HEK293 (cell line): ENCODE measurements at regions not wholly inside any gene's neighbourhood (a gene's known extent, or its start where the extent isn't known, plus 50 kb on each side); places are given as distances from the start of the nearest gene placed in this dataset.

ENCODE experiments used
- CTCF ChIA-PET: fragments of 350-600 bp; formaldehyde crosslinking; extraction: SDS; loops from one replicate; lab custom pipeline; 2021; ENCODE audit warnings: antibody characterized with exemption; lab: Yijun Ruan, JAX
- POLR2A ChIA-PET: fragments of 300-600 bp; formaldehyde crosslinking; extraction: SDS; loops from one replicate; lab custom pipeline; 2020; ENCODE audit warnings: antibody characterized with exemption, inconsistent platforms; lab: Yijun Ruan, JAX
- H3K27ac ChIP-seq: fragments of 200-500 bp; sonication (Bioruptor generic); 2 replicates; pipeline ENCODE4 v1.5.1; 2014; ENCODE audit warnings: low read depth, low read length, control low read depth, inconsistent platforms; ENCODE audit errors: extremely low read depth
- H3K36me3 ChIP-seq, 2 experiments: fragments of 200-500 bp in 1 of 2; sonication (Bioruptor generic) in 1 of 2; 1 replicate in 1 of 2; 2 replicates in 1 of 2; pipeline ENCODE4 v1.5.1; 2014 to 2017; ENCODE audit warnings: inconsistent platforms in 2 of 2, low read length in 2 of 2; ENCODE audit not compliant: control insufficient read depth in 2 of 2, insufficient read depth in 1 of 2
- H3K4me1 ChIP-seq: fragments of 200-500 bp; sonication (Bioruptor generic); 2 replicates; pipeline ENCODE4 v1.5.1; 2014; ENCODE audit warnings: mild to moderate bottlenecking, low read length, inconsistent platforms; ENCODE audit not compliant: control insufficient read depth, insufficient read depth
- H3K4me3 ChIP-seq: 2 replicates; pipeline ENCODE4 v1.5.1; 2011; ENCODE audit warnings: low read depth, mild to moderate bottlenecking, control low read depth, low read length, moderate library complexity
- H3K9me3 ChIP-seq: fragments of 200-500 bp; sonication (Bioruptor generic); 2 replicates; pipeline ENCODE4 v1.5.1; 2014; ENCODE audit warnings: low read depth, low read length, inconsistent platforms; ENCODE audit not compliant: control insufficient read depth, insufficient read depth
- GLIS2 ChIP-seq: fragments of 450-650 bp; formaldehyde crosslinking; IDR thresholded peaks from 2 replicates; pipeline ENCODE4 v1.5.1; 2016; ENCODE audit warnings: missing biosample characterization, missing genetic modification characterization
- KLF16 ChIP-seq: fragments of 450-650 bp; formaldehyde crosslinking; IDR thresholded peaks from 2 replicates; pipeline ENCODE4 v1.5.1; 2017; ENCODE audit warnings: missing biosample characterization, missing genetic modification characterization
- MEIS1 ChIP-seq: sonication (generic); formaldehyde crosslinking; IDR thresholded peaks from 2 replicates; pipeline ENCODE4 v1.8.1; 2022; ENCODE audit warnings: missing genetic modification reagents, mild to moderate bottlenecking, borderline replicate concordance
- REST ChIP-seq: fragments of 450-650 bp; formaldehyde crosslinking; IDR thresholded peaks from 2 replicates; pipeline ENCODE4 v1.5.1; 2016; ENCODE audit warnings: missing biosample characterization, missing genetic modification characterization
- SALL2 ChIP-seq: fragments of 450-650 bp; formaldehyde crosslinking; IDR thresholded peaks from 2 replicates; pipeline ENCODE4 v1.5.0; 2017; ENCODE audit warnings: missing biosample characterization, mild to moderate bottlenecking, missing genetic modification characterization, borderline replicate concordance
- ZBTB10 ChIP-seq: fragments of 450-650 bp; formaldehyde crosslinking; IDR thresholded peaks from 2 replicates; pipeline ENCODE4 v1.5.1; 2016; ENCODE audit warnings: missing biosample characterization, missing genetic modification characterization
- ZFP3 ChIP-seq: fragments of 450-650 bp; formaldehyde crosslinking; IDR thresholded peaks from 2 replicates; pipeline ENCODE4 v1.5.1; 2016; ENCODE audit warnings: low read depth, missing biosample characterization, missing genetic modification characterization
- ZFP41 ChIP-seq: fragments of 450-650 bp; formaldehyde crosslinking; IDR thresholded peaks from 2 replicates; pipeline ENCODE4 v1.5.1; 2016; ENCODE audit warnings: missing biosample characterization, missing genetic modification characterization, borderline replicate concordance
- ZNF423 ChIP-seq: fragments of 450-650 bp; formaldehyde crosslinking; IDR thresholded peaks from 2 replicates; pipeline ENCODE4 v1.5.1; 2016; ENCODE audit warnings: missing biosample characterization, missing genetic modification characterization
- ZNF449 ChIP-seq: fragments of 450-650 bp; formaldehyde crosslinking; IDR thresholded peaks from 2 replicates; pipeline ENCODE4 v1.5.1; 2017; ENCODE audit warnings: missing biosample characterization, mild to moderate bottlenecking, missing genetic modification characterization, moderate library complexity
- ZNF529 ChIP-seq: fragments of 450-650 bp; formaldehyde crosslinking; IDR thresholded peaks from 2 replicates; pipeline ENCODE4 v1.5.1; 2017; ENCODE audit warnings: missing genetic modification characterization, missing biosample characterization; ENCODE audit not compliant: insufficient replicate concordance
- ZNF621 ChIP-seq: fragments of 450-650 bp; formaldehyde crosslinking; IDR thresholded peaks from 2 replicates; pipeline ENCODE4 v1.5.1; 2017; ENCODE audit warnings: missing biosample characterization, missing genetic modification characterization
- ZNF645 ChIP-seq: fragments of 450-650 bp; formaldehyde crosslinking; IDR thresholded peaks from 2 replicates; pipeline ENCODE4; 2016; ENCODE audit warnings: missing biosample characterization, missing genetic modification characterization
- ZNF701 ChIP-seq: fragments of 450-650 bp; formaldehyde crosslinking; IDR thresholded peaks from 2 replicates; pipeline ENCODE4 v1.5.1; 2016; ENCODE audit warnings: missing biosample characterization, missing genetic modification characterization
- ZNF777 ChIP-seq: fragments of 450-650 bp; formaldehyde crosslinking; IDR thresholded peaks from 2 replicates; pipeline ENCODE4 v1.5.1; 2017; ENCODE audit warnings: missing biosample characterization, missing genetic modification characterization, borderline replicate concordance
- TF ChIP-seq, protein P1 (sequence below): IDR thresholded peaks from 2 replicates; pipeline ENCODE4 v1.6.1; 2011; ENCODE audit warnings: mild to moderate bottlenecking, low read depth, low read length, borderline replicate concordance
- TF ChIP-seq, protein P2 (sequence below): fragments of 450-650 bp; formaldehyde crosslinking; IDR thresholded peaks from 2 replicates; pipeline ENCODE4 v1.5.1; 2016; ENCODE audit warnings: missing biosample characterization, missing genetic modification characterization, borderline replicate concordance

- TF ChIP-seq, protein P1, sequence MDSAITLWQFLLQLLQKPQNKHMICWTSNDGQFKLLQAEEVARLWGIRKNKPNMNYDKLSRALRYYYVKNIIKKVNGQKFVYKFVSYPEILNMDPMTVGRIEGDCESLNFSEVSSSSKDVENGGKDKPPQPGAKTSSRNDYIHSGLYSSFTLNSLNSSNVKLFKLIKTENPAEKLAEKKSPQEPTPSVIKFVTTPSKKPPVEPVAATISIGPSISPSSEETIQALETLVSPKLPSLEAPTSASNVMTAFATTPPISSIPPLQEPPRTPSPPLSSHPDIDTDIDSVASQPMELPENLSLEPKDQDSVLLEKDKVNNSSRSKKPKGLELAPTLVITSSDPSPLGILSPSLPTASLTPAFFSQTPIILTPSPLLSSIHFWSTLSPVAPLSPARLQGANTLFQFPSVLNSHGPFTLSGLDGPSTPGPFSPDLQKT, result no peak
- TF ChIP-seq ZFP41 (tag by site-specific recombination) (no peak), ZBTB10 (no peak), ZNF645 (tag by site-specific recombination) (no peak), MEIS1 (CRISPR knock-in tag) (no peak), ZFP3 (tag by site-specific recombination) (no peak), ZNF621 (tag by site-specific recombination) (no peak), KLF16 (tag by site-specific recombination) (no peak)
- TF ChIP-seq, protein P2, sequence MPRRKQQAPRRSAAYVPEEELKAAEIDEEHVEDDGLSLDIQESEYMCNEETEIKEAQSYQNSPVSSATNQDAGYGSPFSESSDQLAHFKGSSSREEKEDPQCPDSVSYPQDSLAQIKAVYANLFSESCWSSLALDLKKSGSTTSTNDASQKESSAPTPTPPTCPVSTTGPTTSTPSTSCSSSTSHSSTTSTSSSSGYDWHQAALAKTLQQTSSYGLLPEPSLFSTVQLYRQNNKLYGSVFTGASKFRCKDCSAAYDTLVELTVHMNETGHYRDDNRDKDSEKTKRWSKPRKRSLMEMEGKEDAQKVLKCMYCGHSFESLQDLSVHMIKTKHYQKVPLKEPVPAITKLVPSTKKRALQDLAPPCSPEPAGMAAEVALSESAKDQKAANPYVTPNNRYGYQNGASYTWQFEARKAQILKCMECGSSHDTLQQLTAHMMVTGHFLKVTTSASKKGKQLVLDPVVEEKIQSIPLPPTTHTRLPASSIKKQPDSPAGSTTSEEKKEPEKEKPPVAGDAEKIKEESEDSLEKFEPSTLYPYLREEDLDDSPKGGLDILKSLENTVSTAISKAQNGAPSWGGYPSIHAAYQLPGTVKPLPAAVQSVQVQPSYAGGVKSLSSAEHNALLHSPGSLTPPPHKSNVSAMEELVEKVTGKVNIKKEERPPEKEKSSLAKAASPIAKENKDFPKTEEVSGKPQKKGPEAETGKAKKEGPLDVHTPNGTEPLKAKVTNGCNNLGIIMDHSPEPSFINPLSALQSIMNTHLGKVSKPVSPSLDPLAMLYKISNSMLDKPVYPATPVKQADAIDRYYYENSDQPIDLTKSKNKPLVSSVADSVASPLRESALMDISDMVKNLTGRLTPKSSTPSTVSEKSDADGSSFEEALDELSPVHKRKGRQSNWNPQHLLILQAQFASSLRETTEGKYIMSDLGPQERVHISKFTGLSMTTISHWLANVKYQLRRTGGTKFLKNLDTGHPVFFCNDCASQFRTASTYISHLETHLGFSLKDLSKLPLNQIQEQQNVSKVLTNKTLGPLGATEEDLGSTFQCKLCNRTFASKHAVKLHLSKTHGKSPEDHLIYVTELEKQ (tag by site-specific recombination), result no peak
Observed at GRCh38 chr7:156397249-156397648, 243.3 kb upstream of the RNF32 start (continued).

- CTCF ChIA-PET, result no interaction called here
- no peak for TF ChIP-seq ZNF423 (tag by site-specific recombination)
- TF ChIP-seq ZNF701, result no peak
- no peak for TF ChIP-seq ZNF449 (tag by site-specific recombination)
- TF ChIP-seq ZNF777 (tag by site-specific recombination), result no peak
Observed at GRCh38 chr7:156389116-156389692, 251.4 kb upstream of the RNF32 start.

GRCh38 chr7:156386097-156386496 lies 254.5 kb upstream of the RNF32 start:
- Histone ChIP-seq H3K36me3 (no peaks in the 10 kb centered on the region), H3K4me1 (no peaks in the 10 kb centered on the region), H3K27ac (no peak overlapping the region), H3K9me3 (no peaks in the 10 kb centered on the region), H3K4me3 (no peak overlapping the region)
- ChIA-PET POLR2A (no interaction called here), CTCF (no interaction called here)
- TF ChIP-seq ZNF529 (tag by site-specific recombination) (no peak), REST (tag by site-specific recombination) (peak; percentile 92), SALL2 (tag by site-specific recombination) (no peak), GLIS2 (tag by site-specific recombination) (no peak)

More at GRCh38 chr7:156389116-156389692, 251.4 kb upstream of the RNF32 start:
- no peaks in the 10 kb centered on the region for H3K36me3 ChIP-seq
- POLR2A ChIA-PET, result no interaction called here
- no peak overlapping the region for H3K4me3 ChIP-seq
- H3K27ac ChIP-seq, result no peak overlapping the region
- H3K4me1 ChIP-seq, result no peaks in the 10 kb centered on the region
- no peaks in the 10 kb centered on the region for H3K9me3 ChIP-seq
